Fibroblast of pulmonary artery (primary cell): ENCODE measurements at regions not wholly inside any gene's neighbourhood (a gene's known extent, or its start where the extent isn't known, plus 50 kb on each side); places are given as distances from the start of the nearest gene placed in this dataset.

Experiments used
- DNase-seq: peaks from one replicate; pipeline ENCODE4 v3.0.0-alpha.2; 2010; ENCODE audit warnings: low read depth
- H3K4me3 ChIP-seq: replicated peaks from 2 replicates; pipeline ENCODE4 v1.5.1; 2011; ENCODE audit warnings: low read depth, mild to moderate bottlenecking, control low read depth, low read length, moderate library complexity
- CTCF ChIP-seq: IDR thresholded peaks from 2 replicates; pipeline ENCODE4 v1.5.1; 2011; ENCODE audit warnings: mild to moderate bottlenecking, control low read depth, low read length, inconsistent platforms; ENCODE audit errors: missing control alignments

- no peak for DNase-seq
- H3K4me3 ChIP-seq, result no peak overlapping the region
- TF ChIP-seq CTCF, result no peak
These were observed 140.6 kb upstream of the PRR20G start for GRCh38 chr3:127428344-127428997.

- no peak for DNase-seq
- no peak overlapping the region for H3K4me3 ChIP-seq
- TF ChIP-seq CTCF, result no peak
These were observed 139.8 kb upstream of the PRR20G start for GRCh38 chr3:127427666-127428065.

GRCh38 chr3:127427156-127427555, 139.3 kb upstream of the PRR20G start:
- no peak for TF ChIP-seq CTCF
- no peak for DNase-seq
- no peak overlapping the region for H3K4me3 ChIP-seq

GRCh38 chr3:127426444-127427153, 138.8 kb upstream of the PRR20G start:
- no peak for DNase-seq
- H3K4me3 ChIP-seq, result no peak overlapping the region
- no peak for TF ChIP-seq CTCF

- DNase-seq, result no peak
- H3K4me3 ChIP-seq, result no peak overlapping the region
- TF ChIP-seq CTCF, result no peak
These were observed 137.9 kb upstream of the PRR20G start for GRCh38 chr3:127425505-127426443.

GRCh38 chr3:127424766-127425504, 137.1 kb upstream of the PRR20G start:
- no peak for TF ChIP-seq CTCF
- H3K4me3 ChIP-seq, result no peak overlapping the region
- no peak for DNase-seq
